GM18909 (cell line): ENCODE measurements at regions not wholly inside any gene's neighbourhood (a gene's known extent, or its start where the extent isn't known, plus 50 kb on each side); places are given as distances from the start of the nearest gene placed in this dataset.
A peak's percentile ranks its signal among the peaks of the same experiment; 100 is the strongest.
"Not testable (repeated sequence)": the region's sequence is repeated elsewhere in the genome, so short reads cannot be mapped to it uniquely, and the experiment has no call there.

Experiments used
- ATAC-seq: cut with Tn5 transposase; IDR thresholded peaks from one replicate; pipeline ENCODE4 v1.9.1; 2021; ENCODE audit warnings: mild to moderate bottlenecking; ENCODE audit not compliant: unreplicated experiment, poor library complexity

- ATAC-seq = no peak
These were observed 57.0 kb upstream of the MSN start for GRCh38 chrX:65610481-65610880.

DNA sequence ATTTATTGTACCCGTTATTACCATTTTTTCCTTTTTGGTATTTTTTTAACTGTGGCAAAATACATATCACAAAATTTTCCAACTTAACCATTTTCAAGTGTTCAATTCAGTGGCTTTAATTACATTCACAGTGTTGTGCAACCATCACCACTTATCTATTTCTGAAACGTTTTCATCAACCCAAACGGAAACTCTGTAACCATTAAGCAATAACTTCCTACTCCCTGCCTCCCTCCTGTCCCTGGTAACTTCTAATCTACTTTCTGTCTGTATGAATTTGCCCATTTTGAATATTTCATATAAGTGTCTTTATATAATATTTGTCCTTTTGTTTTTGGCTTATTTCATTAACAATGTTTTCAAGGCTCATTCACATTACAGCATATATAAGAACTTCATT is 57.4 kb upstream of the MSN start:
- ATAC-seq = no peak

DNA sequence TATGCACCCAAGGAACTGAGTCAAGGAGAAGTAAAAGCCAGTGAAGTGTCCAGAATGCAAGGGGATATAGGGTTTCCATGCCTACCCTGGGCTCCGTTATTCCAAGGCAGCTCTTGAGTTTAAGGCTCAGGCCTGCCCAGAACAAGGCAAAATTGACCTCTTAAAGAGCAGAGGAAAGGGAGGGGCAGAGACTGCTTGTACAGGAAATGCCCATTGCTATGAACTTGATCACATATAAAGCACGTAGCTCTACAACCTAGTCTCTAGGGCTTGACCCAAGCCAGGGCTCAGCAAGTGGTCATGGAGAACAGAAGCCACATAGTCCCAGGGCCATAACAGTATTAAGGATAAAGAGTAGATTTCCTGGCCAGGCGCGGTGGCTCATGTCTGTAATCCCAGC is 58.2 kb upstream of the MSN start:
- no peak for ATAC-seq

- ATAC-seq = no peak
These were observed 59.4 kb upstream of the MSN start for GRCh38 chrX:65608026-65608425.

DNA sequence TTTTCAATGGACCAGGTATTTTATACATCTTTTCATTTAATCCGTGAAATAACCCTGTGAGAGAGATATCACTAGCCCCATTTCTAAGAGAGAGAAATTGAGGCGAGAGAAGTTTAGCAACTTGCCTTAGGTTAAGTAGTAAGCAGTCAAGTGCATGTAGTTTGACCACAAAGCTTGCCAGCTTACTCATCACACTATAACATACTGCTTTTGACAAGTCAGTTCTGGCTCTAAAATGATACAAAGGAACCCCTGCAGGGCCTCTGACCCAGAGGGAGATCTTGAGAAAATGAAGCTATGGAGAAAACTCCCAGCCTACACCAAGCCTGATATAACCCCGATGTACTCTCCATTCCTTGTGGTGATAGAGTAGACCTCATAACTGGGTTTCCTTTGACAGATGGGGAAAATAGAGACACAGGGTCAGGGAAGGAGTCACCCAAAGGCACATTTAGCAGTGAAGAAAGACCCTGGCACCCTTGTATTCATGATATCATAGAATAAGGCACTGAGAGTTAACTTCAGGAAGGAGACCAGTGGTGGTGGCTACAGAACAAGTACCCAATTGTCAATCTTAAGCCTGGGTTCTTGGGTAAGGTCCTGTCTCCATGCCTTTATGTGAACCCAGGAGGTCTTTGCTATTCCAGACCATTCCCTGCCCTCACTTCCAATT is 60.2 kb upstream of the MSN start:
- peak; percentile 85 for ATAC-seq

- ATAC-seq = no peak
These were observed 65.3 kb upstream of the MSN start for GRCh38 chrX:65602221-65602560.

DNA sequence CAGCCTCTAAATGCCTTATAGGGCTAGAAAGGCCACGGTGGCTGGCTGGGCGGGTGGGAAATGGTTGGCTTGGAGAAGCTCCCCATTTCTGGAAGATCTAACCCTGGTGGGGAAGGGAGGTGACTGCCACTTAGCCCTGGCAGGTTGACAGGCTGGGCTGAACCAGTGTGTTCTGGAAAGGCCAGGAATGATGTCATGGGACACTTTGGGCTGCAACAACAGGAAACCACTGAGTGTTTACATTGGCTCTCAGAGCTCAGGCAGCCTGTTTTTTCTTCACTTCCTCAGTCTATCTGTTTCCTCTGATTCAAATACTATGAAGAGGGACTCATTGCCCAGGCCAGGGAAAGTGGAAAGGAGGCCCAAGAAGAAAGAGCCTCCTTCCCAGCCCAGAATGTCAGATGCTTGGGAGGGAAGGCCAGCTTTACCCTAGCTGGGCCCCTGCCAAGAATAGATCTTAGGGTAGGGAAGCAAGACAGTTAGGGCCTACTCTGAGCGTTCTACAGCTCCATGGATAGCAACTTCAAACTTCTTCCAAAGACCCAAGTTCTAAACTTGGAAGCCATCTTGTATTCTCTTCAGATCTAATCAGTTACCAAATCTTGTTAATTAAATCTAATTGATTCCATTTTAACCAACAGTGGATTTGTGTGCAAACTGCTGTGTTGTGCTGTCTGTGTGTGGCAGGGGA is 65.8 kb upstream of the MSN start:
- peak; percentile 43 for ATAC-seq

- ATAC-seq = no peak
These were observed 66.3 kb upstream of the MSN start for GRCh38 chrX:65601126-65601525.

GRCh38 chrX:65600106-65600505 is 65.5 kb upstream of the LAS1L start:
- ATAC-seq = no peak

DNA sequence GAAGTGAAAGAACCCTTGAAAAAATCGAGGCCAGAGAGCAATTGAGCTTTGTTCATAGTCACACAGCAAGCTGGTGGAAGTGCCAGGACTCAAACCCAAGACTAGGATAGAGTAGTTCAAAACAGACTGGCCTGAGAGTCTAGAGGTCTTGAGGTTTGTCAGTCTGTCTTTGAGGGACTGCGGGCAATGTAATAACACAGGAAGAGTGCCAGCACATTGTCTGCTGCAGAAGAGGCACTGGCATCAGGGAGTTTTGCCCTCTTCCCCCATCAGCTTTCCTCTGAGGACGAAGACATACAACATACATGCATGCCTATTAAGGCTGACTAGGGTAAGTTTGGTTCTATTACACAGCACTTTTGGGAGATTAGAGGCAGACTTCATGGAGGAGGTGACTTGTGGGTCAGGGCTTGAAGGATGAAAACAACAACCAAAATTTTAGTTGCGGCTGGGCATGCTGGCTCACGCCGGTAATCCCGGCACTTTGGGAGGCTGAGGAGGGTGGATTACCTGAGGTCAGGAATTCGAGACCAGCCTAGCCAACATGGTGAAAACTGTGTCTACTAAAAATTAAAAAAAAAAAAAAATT is 64.1 kb upstream of the LAS1L start:
- ATAC-seq = no peak

- ATAC-seq = peak; percentile 56
These were observed 61.9 kb upstream of the LAS1L start for GRCh38 chrX:65596270-65597034.

DNA sequence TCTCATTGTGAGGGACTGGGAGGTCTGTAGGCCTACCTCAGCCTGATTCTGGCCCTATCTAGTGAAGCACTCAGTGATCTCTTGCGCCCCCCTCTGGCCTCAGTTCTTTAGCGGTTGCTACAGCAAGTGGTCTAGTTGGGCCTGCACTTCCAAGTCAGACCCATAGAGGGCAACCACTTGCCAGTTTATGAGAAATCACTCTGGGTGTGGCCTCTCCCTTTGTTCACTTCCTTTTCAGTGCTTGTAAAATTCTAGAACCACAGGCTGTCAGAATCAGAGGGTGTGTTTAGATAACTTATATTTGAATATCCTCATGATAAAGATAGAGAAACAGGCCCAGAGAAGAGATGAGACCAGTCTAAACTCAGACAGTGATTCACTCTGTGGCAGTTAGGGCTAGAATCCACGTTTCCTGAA is 60.9 kb upstream of the LAS1L start:
- peak; percentile 93 for ATAC-seq

- ATAC-seq = no peak
These were observed 56.6 kb upstream of the LAS1L start for GRCh38 chrX:65591206-65591605.

GRCh38 chrX:65589304-65589703 is 54.7 kb upstream of the LAS1L start:
- no peak for ATAC-seq

- ATAC-seq = no peak
These were observed 54.2 kb upstream of the LAS1L start for GRCh38 chrX:65588795-65589194.

DNA sequence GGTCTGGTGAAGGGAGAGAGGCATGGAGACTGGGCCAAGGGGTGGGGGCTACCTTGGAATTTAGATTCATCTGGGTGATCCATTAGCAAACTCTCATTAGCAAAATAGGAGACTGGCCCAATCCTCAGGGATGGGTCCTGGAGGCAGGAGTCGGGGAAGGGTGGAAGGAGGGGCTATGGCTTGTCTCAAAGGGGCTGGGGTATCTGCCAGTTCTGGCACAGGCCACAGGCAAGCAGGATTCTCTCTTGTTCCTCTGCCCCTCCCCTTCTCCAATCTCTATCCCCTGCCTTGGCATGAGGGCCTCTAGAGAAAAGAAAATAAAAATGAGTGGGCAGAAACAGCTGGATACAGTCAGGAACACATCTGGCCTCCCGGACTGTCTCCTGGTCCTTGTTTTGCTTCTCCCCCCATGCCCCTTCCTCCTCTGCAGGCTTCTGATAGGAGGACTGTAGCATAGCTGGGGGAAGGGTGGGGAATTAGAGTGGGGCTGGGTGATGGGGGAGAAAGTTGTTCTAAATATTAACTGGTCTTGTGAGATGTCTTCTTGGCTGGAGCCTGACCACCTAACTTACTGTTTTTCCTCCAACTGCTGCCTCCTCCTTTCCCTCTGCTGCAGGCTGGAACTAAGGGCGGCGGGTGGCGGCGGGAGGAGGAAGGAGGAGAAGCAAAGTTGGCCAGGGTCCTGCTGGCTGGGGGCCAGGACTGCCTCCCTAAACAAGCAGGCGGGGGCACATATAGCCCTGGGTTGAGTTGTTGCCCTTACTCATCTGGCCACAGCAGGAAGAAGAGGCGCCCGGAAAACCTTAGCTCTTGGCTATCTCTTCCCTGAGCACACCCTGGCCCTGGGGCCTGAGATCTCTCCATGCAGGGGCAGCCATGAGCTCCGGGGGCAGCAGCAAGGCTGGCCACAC is 53.3 kb upstream of the LAS1L start:
- no peak for ATAC-seq

DNA sequence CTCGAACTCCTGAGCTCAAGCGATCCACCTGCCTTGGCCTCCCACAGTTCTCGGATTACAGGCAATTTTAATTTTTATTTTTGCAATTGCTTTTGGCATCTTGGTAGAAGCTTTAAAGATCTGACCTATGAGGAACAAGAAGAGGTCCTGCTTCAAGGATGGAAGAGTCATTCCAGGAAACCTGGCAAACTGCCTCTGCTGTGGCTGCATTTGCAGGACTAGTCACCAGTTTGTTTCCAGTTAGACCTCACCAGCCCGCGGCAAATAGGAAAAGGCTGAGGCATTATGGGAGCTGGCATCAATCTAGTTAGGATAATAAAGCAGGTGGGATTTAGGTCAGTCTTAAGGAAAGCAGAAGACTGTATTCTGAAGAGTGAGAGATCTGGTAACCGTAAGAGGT is 51.9 kb upstream of the LAS1L start:
- ATAC-seq = no peak

GRCh38 chrX:65585226-65585625 is 50.6 kb upstream of the LAS1L start:
- not testable (repeated sequence) for ATAC-seq
